ENCODE measurements at regions not wholly inside any gene's neighbourhood (a gene's known extent, or its start where the extent isn't known, plus 50 kb on each side); places are given as distances from the start of the nearest gene placed in this dataset.

DNA sequence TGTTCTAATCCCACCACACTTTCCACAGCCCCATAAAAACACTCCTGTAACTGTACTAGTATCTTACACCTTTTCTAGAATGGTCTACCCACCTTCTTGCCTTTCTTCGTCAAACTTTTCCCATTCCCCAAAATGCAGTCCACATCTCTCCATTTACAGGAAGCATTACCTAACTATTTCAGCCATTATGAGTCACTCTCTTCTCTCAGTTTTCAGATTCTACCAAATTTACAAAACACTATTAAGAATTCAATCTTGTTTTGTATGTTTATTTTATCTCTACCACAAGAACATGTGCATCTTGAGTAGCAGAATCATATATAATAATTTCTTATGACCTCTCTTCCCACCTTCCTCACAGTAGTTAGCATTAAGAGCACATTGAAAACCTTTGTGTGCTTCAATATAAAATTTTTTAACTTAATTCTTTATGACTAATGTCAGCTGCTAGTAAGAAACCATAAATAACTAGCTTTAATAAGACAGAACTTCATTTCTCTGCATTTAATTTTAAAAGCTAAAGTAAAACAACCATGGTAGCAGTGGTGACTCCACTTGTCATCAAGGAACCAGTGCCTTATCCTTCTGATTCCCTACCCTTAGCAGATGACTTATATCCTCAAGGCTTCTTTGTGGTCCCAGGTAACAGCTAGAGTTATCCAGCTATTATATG is 56.6 kb upstream of the MAP2 start:
- H3K9ac ChIP-seq: no peak overlapping the region
- WGBS (ENCODE audit: low lambda C conversion rate): 79% methylated on average over 1 of the region's 1 CpG
- H3K36me3 ChIP-seq (replicated peaks in 1 of 2; ENCODE audit: control insufficient read depth in 1 of 2, insufficient read depth in 2 of 2, low read length in 1 of 2): no peaks in the 10 kb centered on the region
- no peak for DNase-seq
- POLR2A ChIA-PET: no interaction called here
- no peaks in the 10 kb centered on the region for H4K20me1 ChIP-seq (ENCODE audit: insufficient read depth)
- H3F3A ChIP-seq (replicated peaks; ENCODE audit: insufficient read depth): peaks cover 28% of the 10 kb centered on the region
- no peaks in the 10 kb centered on the region for H3K9me2 ChIP-seq
- CTCF ChIA-PET: interaction anchor here (0.6 to 2.1 kb wide), 3 partner anchors 16 to 57 kb away, joined by 3 to 7 read pairs (median 4); partner anchors contain the start of gene MAP2
- 0 out of 2 replicates have a peak overlapping the region, but pooled peaks have one; percentile 9 for H2AFZ ChIP-seq (ENCODE audit: low read depth)
- H3K4me2 ChIP-seq: no peak overlapping the region
- H3K9me3 ChIP-seq: no peaks in the 10 kb centered on the region
- H3K27ac ChIP-seq (ENCODE audit: low read depth in 2 of 2, low read length in 1 of 2): peak overlapping the region in 1 of 2 experiments; percentile 89; a peak in 2 of 4 replicates
- TF ChIP-seq RFX5 (IDR thresholded peaks at IDR 0.05; ENCODE audit: low read length) (no peak), NRF1 (IDR thresholded peaks at IDR 0.05; ENCODE audit: low read depth, low read length) (no peak), POLR2AphosphoS5 (IDR thresholded peaks at IDR 0.05; ENCODE audit: low read depth, low read length) (no peak), GATA2 (CRISPR knock-in tag; IDR thresholded peaks at IDR 0.05) (no peak), FOSL2 (IDR thresholded peaks at IDR 0.05; ENCODE audit: borderline replicate concordance, low read depth) (peak; percentile 47; the same call in 1 of the 2 replicates), USF1 (IDR thresholded peaks at IDR 0.05; ENCODE audit: borderline replicate concordance, low read depth) (no peak), JUND (IDR thresholded peaks at IDR 0.05) (peak; percentile 43; the same call in 1 of the 2 replicates), MXI1 (IDR thresholded peaks at IDR 0.05; ENCODE audit: low read depth, low read length) (no peak), TCF12 (IDR thresholded peaks at IDR 0.05) (no peak; the same call in 1 of the 2 replicates), EP300 (IDR thresholded peaks at IDR 0.05; ENCODE audit: borderline replicate concordance in 1 of 2, low read depth in 1 of 2, low read length in 1 of 2) (no peak), TAF1 (IDR thresholded peaks at IDR 0.05; ENCODE audit: borderline replicate concordance, low read depth, low read length) (no peak), NFIC (IDR thresholded peaks at IDR 0.05; ENCODE audit: borderline replicate concordance) (no peak), PBX3 (IDR thresholded peaks at IDR 0.05) (peak; percentile 53), SMC3 (IDR thresholded peaks at IDR 0.05; ENCODE audit: low read depth, low read length) (no peak), ZBTB33 (IDR thresholded peaks at IDR 0.05; ENCODE audit: borderline replicate concordance, low read depth) (no peak), RCOR1 (IDR thresholded peaks at IDR 0.05; ENCODE audit: low read length) (no peak)
- TF ChIP-seq, protein P1, sequence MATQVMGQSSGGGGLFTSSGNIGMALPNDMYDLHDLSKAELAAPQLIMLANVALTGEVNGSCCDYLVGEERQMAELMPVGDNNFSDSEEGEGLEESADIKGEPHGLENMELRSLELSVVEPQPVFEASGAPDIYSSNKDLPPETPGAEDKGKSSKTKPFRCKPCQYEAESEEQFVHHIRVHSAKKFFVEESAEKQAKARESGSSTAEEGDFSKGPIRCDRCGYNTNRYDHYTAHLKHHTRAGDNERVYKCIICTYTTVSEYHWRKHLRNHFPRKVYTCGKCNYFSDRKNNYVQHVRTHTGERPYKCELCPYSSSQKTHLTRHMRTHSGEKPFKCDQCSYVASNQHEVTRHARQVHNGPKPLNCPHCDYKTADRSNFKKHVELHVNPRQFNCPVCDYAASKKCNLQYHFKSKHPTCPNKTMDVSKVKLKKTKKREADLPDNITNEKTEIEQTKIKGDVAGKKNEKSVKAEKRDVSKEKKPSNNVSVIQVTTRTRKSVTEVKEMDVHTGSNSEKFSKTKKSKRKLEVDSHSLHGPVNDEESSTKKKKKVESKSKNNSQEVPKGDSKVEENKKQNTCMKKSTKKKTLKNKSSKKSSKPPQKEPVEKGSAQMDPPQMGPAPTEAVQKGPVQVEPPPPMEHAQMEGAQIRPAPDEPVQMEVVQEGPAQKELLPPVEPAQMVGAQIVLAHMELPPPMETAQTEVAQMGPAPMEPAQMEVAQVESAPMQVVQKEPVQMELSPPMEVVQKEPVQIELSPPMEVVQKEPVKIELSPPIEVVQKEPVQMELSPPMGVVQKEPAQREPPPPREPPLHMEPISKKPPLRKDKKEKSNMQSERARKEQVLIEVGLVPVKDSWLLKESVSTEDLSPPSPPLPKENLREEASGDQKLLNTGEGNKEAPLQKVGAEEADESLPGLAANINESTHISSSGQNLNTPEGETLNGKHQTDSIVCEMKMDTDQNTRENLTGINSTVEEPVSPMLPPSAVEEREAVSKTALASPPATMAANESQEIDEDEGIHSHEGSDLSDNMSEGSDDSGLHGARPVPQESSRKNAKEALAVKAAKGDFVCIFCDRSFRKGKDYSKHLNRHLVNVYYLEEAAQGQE (IDR thresholded peaks at IDR 0.05; ENCODE audit: low read depth, low read length): no peak
- TF ChIP-seq, protein P2, sequence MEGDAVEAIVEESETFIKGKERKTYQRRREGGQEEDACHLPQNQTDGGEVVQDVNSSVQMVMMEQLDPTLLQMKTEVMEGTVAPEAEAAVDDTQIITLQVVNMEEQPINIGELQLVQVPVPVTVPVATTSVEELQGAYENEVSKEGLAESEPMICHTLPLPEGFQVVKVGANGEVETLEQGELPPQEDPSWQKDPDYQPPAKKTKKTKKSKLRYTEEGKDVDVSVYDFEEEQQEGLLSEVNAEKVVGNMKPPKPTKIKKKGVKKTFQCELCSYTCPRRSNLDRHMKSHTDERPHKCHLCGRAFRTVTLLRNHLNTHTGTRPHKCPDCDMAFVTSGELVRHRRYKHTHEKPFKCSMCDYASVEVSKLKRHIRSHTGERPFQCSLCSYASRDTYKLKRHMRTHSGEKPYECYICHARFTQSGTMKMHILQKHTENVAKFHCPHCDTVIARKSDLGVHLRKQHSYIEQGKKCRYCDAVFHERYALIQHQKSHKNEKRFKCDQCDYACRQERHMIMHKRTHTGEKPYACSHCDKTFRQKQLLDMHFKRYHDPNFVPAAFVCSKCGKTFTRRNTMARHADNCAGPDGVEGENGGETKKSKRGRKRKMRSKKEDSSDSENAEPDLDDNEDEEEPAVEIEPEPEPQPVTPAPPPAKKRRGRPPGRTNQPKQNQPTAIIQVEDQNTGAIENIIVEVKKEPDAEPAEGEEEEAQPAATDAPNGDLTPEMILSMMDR (IDR thresholded peaks at IDR 0.05): no peak
- H3K79me2 ChIP-seq (ENCODE audit: insufficient read depth): no peaks in the 10 kb centered on the region
- H3K27me3 ChIP-seq (ENCODE audit: insufficient read depth): no peaks in the 10 kb centered on the region
- H3K4me3 ChIP-seq (ENCODE audit: low read depth in 2 of 2, low read length in 1 of 2): no peak overlapping the region
- H3K4me1 ChIP-seq (ENCODE audit: control insufficient read depth in 1 of 2, insufficient read depth in 2 of 2, low read depth in 1 of 2, low read length in 1 of 2): peaks cover 2 to 17% of the 10 kb centered on the region in 2 experiments; a peak in 3 of 4 replicates

Measured in SK-N-SH (cell line).